Omental fat pad (tissue), 3 donors: ENCODE measurements at regions not wholly inside any gene's neighbourhood (a gene's known extent, or its start where the extent isn't known, plus 50 kb on each side); places are given as distances from the start of the nearest gene placed in this dataset.

Source experiments
- ATAC-seq: fragments of 150-250 bp; one replicate; pipeline ENCODE4 v1.9.1; 2016; ENCODE audit warnings: mild to moderate bottlenecking, moderate library complexity; ENCODE audit not compliant: low FRiP score
- DNase-seq: peaks from one replicate; pipeline ENCODE4 v3.0.0-alpha.2; 2019; ENCODE audit warnings: low spot score
- TF ChIP-seq, protein P1 (sequence below), 3 donors: fragments of 450-650 bp; IDR thresholded peaks; one replicate each; pipeline ENCODE4 v1.5.1; 2016 to 2017; ENCODE audit warnings: antibody characterized with exemption in 3 of 3, mild to moderate bottlenecking in 3 of 3, moderate library complexity in 2 of 3

DNA sequence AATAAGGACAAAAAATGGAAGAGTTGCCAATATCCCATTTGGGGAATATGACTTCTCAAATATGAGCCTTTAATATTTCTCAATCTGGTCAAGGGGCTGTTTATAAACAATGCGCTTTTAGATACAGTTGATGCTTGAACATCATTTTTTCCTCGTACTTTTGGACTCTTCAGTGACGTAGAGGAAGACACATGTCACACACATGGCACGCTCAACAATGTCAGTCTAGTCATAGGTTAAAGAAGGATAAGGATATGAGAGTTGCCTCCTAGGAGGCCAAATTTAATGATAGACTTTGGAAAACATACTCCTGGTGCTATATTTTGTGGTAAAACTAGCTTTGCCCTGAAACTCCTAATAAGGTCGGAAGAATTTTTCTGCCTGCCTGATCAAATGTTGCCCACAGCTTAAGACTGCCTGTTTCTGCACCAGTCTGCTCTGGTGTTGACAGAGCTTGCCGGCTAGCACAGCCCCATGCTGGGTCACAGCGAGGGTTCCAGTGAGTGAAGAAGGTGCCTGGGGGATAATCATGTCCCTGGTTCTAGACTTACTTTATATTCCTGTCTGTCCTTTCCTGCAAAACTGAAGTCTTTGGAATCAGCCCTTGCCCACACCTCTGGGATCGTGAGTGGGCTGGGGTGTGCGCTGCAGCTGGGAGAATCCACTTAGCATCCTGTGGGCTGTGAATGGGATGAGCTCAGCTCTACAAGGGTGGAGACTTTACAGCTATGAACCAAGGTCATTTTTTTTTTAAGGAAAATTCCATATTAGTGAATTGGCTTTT lies 230.8 kb upstream of the IRX4 start:
- DNase-seq (no peak), ATAC-seq (no peak)
- TF ChIP-seq, protein P1, sequence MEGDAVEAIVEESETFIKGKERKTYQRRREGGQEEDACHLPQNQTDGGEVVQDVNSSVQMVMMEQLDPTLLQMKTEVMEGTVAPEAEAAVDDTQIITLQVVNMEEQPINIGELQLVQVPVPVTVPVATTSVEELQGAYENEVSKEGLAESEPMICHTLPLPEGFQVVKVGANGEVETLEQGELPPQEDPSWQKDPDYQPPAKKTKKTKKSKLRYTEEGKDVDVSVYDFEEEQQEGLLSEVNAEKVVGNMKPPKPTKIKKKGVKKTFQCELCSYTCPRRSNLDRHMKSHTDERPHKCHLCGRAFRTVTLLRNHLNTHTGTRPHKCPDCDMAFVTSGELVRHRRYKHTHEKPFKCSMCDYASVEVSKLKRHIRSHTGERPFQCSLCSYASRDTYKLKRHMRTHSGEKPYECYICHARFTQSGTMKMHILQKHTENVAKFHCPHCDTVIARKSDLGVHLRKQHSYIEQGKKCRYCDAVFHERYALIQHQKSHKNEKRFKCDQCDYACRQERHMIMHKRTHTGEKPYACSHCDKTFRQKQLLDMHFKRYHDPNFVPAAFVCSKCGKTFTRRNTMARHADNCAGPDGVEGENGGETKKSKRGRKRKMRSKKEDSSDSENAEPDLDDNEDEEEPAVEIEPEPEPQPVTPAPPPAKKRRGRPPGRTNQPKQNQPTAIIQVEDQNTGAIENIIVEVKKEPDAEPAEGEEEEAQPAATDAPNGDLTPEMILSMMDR (IDR thresholded peaks at IDR 0.05): no peak

DNA sequence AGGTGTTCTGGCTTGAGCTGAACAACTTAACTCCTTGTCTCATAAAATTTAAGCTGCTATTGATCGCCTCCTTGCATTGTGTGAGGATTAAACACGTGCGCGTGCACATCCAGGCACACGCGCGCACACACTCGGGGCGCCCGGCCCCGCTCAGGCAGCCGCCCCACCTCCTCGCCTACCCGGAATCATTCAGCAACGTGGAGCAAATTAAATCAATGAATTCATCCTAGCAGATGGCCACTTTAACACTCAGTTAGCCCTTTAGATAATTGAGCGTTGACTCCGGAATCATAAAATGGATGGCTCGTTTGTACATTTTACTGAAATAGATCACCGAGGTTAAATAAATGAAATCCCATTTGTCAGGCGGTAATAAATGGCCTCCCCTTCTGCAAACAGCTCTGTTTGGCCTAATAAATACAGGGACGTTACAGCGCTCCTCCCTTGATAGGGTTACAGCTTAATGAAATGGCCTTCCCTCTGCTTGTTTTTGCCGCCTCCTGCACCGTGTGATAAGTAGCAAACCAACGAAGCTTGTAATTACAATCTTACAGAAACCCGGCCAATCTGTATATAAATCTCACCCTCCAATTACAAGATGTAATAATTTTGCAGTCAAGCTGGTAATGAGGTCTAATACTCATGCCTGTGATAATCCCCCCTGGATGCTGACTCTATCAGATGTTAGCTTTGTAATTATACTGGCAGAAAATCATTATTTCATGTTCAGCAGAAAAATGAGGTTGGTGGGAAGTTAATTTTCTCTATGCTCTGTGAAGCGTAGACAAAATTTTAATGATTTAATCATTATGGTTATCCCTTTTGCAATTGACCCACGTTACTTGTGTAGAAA lies 229.7 kb upstream of the IRX4 start:
- no peak for ATAC-seq
- DNase-seq: no peak
- TF ChIP-seq, protein P1 (IDR thresholded peaks at IDR 0.05): no peak

DNA sequence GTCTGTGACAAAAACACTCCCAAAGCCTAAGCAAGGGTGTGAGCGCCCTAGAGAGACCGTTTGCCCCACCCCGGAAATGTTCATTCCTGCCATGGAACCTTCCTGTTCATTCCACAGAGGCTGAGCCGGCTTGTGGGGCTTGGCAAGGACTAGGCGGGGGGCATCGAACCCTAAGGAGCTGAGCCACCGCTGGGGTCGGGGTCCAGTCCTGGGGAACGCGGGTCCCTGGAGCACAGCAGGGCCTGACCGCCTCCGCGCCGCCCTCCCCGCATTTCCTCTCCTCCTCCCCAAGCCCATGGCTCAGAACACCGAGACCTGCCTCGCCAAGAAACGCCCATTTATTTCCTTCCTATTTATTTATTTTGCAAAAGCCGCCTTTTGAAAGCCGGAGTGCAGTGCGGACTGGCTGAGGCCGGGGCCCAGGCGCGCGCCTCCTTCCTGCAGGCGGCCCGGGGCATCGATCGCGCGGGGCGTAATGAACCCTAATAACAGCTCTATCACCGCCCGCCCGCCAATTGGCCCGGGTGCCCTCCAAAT lies 228.9 kb upstream of the IRX4 start:
- TF ChIP-seq, protein P1 (IDR thresholded peaks at IDR 0.05): no peak
- DNase-seq (no peak), ATAC-seq (no peak)

DNA sequence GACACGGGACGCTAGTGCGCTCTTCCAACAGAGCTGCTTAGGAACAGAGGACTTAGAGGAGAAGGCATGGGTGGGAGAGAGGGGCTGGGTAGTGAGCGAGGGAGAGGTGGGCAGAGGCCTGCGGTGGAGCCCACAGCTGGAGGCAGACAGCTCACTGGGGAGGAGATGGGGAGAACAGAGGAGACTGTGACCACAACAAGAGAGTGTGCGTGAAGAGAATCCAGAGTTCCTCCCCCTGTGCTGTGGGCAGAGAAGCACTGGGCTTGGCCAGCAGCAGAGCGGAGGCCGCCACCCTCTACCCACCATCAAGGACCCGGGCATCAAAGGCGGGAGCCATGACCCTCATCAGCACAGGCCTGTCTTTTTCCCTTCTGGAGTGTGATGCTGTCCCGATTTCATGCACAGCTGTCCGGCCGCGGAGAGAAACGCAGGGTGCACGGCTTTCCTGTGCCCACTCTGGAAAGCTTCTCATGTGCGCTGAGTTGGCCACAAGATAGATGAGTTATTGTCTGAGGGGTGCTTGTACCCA lies 228.3 kb upstream of the IRX4 start:
- DNase-seq (no peak), ATAC-seq (no peak)
- TF ChIP-seq, protein P1 (IDR thresholded peaks at IDR 0.05): no peak

DNA sequence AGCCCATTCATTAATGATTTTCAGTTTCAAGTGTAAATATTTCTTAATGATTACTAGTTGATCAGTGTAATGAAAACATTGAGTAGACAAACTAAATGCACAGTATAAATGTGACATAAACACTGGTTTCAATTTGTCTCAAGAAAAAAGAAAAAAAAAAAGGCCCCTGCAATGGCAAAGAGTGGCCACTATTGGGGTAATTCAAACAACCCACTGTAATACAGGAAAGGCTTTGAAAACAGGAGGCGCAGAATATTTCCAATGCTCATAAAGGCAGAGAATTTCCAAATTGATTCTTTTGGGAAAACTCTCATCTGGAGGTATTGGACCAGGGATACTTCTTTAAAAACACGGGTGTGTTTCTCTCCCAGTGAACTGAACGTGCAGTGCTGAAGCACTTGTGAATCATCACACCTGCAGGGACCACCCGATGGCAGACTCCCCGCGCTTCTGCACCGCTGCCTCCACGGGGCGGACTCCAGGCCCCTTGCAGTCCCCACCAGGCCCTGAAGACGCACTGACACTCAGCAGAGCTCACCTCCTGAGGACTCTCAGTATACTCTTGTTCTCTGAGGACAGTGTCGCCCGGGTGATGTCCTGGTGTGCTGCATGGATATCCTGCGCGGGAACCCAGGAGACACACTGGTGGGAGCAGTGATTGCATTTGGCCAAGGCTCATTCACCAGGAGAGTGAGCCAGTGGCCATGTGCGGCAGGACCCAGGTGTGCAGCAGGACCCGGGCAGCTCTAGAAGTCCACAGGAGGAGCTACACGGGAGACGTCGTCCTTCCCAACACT lies 227.6 kb upstream of the IRX4 start:
- DNase-seq (no peak), ATAC-seq (no peak)

DNA sequence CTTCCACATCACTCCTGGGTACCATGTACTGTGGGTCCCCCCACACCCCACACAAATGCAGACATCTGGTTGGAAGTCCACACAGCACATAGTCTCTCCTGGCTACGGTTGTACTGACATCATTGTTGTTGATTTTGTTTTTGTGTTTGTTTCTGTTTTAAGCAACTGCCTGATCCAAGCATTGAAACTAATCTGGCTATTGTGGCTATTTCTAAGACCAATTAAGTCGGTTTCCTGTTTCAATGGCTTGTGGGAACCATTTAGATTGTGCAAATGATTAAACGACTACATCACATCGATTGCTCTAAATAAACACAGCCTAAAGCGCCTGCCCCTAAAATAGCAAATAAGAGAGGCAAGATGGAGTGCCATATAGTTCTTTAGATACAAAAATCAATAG lies 226.8 kb upstream of the IRX4 start:
- no peak for DNase-seq
- TF ChIP-seq, protein P1 (IDR thresholded peaks at IDR 0.05): no peak
- no peak for ATAC-seq

More for the DNA sequence above, 227.6 kb upstream of the IRX4 start:
- TF ChIP-seq, protein P1 (IDR thresholded peaks at IDR 0.05): no peak
